Uterus (tissue), 3 donors: ENCODE measurements at regions not wholly inside any gene's neighbourhood (a gene's known extent, or its start where the extent isn't known, plus 50 kb on each side); places are given as distances from the start of the nearest gene placed in this dataset.

Source experiments
- DNase-seq, 2 donors: peaks; one replicate each; pipeline ENCODE4 v3.0.0-alpha.2; 2019 to 2020
- H3K27ac ChIP-seq, 2 donors: fragments of 200-600 bp; sonication (generic); 1 replicate in 1 of 2; 2 replicates in 1 of 2; pipeline ENCODE4 v1.5.1; 2016 to 2018
- H3K27me3 ChIP-seq, 2 donors: fragments of 200-600 bp; sonication (generic); one replicate each; pipeline ENCODE4 v1.5.1; 2018 to 2019; ENCODE audit warnings: control low read depth in 1 of 2
- H3K36me3 ChIP-seq, 2 donors: fragments of 200-600 bp; sonication (generic); one replicate each; pipeline ENCODE4 v1.5.1; 2019; ENCODE audit warnings: control low read depth in 1 of 2
- H3K4me1 ChIP-seq, 2 donors: fragments of 200-600 bp; sonication (generic); one replicate each; pipeline ENCODE4 v1.5.1; 2018 to 2019; ENCODE audit warnings: control low read depth in 1 of 2
- H3K4me3 ChIP-seq, 2 donors: fragments of 200-600 bp; sonication (generic); 1 replicate in 1 of 2; 2 replicates in 1 of 2; pipeline ENCODE4 v1.5.1; 2018 to 2019; ENCODE audit warnings: mild to moderate bottlenecking in 1 of 2
- H3K9me3 ChIP-seq, 2 donors: fragments of 200-600 bp; sonication (generic); one replicate each; pipeline ENCODE4 v1.5.1; 2019; ENCODE audit warnings: control low read depth in 1 of 2
- POLR2A ChIP-seq, 2 donors: fragments of 450-650 bp; IDR thresholded peaks; one replicate each; pipeline ENCODE4 v1.6.1; 2016; ENCODE audit warnings: antibody characterized with exemption in 2 of 2, mild to moderate bottlenecking in 1 of 2, moderate library complexity in 1 of 2
- intact Hi-C: fragments of 100-400 bp; cut with DNase I; formaldehyde crosslinking; loops from one replicate; pipeline ENCODE4 v1.15.1; 2023; ENCODE audit warnings: low total_unique reads
- TF ChIP-seq, protein P1 (sequence below), 4 experiments: fragments of 200-600 bp in 2 of 4; fragments of 450-650 bp in 2 of 4; sonication (generic) in 2 of 4; IDR thresholded peaks; one replicate each; pipeline ENCODE4 v1.5.1; 2016 to 2019; ENCODE audit warnings: antibody characterized with exemption in 4 of 4, mild to moderate bottlenecking in 2 of 4, moderate library complexity in 1 of 4
- donor health status: DM: yes; HTN: yes; CAD: no.

DNA sequence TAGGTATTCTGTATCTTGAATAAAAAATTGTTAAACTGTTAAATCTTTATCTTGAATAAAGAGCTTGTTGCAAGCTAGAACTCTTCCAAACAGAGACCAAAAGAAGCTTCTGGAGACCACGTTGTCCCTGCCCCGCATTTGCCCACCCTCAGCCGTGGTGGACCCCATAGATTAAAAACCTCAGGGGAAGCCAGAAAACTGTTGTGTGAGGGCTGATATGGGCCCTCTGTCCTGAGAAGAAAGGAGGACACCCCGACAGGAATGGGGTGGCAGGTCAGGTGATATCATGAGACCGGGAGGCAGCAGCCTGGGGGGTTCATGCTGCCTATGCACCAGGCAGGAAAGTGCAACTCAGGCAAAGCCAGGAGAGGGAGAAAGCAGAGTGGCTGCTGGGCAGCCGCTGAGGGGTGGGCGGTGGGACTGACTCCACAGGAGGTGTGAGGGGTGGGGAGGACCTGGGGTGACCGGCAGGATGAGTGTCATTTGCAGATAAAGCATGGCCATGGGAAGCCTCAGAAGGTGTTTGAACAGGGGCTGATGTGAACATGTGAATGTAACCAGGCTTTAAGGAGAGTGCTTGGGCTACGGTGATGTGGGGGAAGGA, 147.8 kb downstream of the IRF8 start:
- TF ChIP-seq POLR2A (IDR thresholded peaks at IDR 0.05): no peak
- TF ChIP-seq, protein P1, sequence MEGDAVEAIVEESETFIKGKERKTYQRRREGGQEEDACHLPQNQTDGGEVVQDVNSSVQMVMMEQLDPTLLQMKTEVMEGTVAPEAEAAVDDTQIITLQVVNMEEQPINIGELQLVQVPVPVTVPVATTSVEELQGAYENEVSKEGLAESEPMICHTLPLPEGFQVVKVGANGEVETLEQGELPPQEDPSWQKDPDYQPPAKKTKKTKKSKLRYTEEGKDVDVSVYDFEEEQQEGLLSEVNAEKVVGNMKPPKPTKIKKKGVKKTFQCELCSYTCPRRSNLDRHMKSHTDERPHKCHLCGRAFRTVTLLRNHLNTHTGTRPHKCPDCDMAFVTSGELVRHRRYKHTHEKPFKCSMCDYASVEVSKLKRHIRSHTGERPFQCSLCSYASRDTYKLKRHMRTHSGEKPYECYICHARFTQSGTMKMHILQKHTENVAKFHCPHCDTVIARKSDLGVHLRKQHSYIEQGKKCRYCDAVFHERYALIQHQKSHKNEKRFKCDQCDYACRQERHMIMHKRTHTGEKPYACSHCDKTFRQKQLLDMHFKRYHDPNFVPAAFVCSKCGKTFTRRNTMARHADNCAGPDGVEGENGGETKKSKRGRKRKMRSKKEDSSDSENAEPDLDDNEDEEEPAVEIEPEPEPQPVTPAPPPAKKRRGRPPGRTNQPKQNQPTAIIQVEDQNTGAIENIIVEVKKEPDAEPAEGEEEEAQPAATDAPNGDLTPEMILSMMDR (IDR thresholded peaks at IDR 0.05): no peak
- no peaks in the 10 kb centered on the region for H3K36me3 ChIP-seq
- no peak overlapping the region for H3K4me3 ChIP-seq
- no peak for DNase-seq
- no peaks in the 10 kb centered on the region for H3K27me3 ChIP-seq
- H3K27ac ChIP-seq: no peak overlapping the region
- no peaks in the 10 kb centered on the region for H3K4me1 ChIP-seq
- intact Hi-C loops: no loop called here
- no peaks in the 10 kb centered on the region for H3K9me3 ChIP-seq

GRCh38 chr16:86048221-86048620, 149.3 kb downstream of the IRF8 start:
- H3K27me3 ChIP-seq: no peaks in the 10 kb centered on the region

DNA sequence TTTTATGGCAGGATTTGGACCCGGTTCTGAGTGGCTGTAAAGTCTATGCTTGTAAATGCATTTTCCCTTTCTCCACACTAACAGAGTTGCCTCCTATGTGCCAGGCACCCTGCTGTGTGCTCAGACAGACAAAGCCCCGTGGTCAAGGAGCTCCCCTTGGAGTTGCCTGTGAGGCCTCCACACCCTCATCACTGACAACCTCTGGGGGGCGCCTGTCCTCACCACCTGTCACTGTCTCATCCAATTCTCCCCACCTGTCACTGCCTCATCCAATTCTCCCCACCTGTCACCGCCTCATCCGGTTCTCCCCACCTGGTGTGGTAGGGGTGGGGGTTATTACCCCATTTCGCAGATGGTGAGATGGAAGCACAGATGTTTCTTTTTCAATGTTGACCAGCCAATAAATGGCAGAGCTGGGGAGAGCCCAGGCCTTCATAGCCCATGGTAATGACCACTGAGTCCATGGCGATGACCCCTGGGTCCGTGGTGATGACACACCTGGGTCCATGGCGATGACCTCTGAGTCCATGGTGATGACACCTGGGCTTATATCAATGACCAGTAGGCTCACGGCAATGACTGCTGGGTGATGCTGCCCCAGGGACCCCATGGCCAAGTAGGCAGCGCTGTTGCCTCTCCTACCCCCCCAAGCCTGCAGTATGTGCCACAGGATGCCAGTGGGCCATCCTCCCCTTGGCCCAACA, 150.1 kb downstream of the IRF8 start:
- DNase-seq: no peak
- H3K27me3 ChIP-seq: no peaks in the 10 kb centered on the region
- H3K4me3 ChIP-seq: no peak overlapping the region
- H3K9me3 ChIP-seq: no peaks in the 10 kb centered on the region
- TF ChIP-seq, protein P1 (IDR thresholded peaks at IDR 0.05): no peak
- no peak for TF ChIP-seq POLR2A (IDR thresholded peaks at IDR 0.05)
- no peaks in the 10 kb centered on the region for H3K4me1 ChIP-seq
- H3K36me3 ChIP-seq: no peaks in the 10 kb centered on the region
- intact Hi-C loops: no loop called here
- H3K27ac ChIP-seq: no peak overlapping the region

More at GRCh38 chr16:86048221-86048620, 149.3 kb downstream of the IRF8 start:
- no peak for DNase-seq
- H3K36me3 ChIP-seq: no peaks in the 10 kb centered on the region
- no peak for TF ChIP-seq POLR2A (IDR thresholded peaks at IDR 0.05)
- TF ChIP-seq, protein P1 (IDR thresholded peaks at IDR 0.05): no peak
- H3K27ac ChIP-seq: no peak overlapping the region
- intact Hi-C loops: no loop called here
- H3K9me3 ChIP-seq: no peaks in the 10 kb centered on the region
- no peak overlapping the region for H3K4me3 ChIP-seq
- H3K4me1 ChIP-seq: no peaks in the 10 kb centered on the region

GRCh38 chr16:86049641-86050040, 150.7 kb downstream of the IRF8 start:
- TF ChIP-seq POLR2A (IDR thresholded peaks at IDR 0.05): no peak
- TF ChIP-seq, protein P1 (IDR thresholded peaks at IDR 0.05): no peak
- intact Hi-C loops: no loop called here
- H3K27me3 ChIP-seq: no peaks in the 10 kb centered on the region
- no peak overlapping the region for H3K27ac ChIP-seq
- DNase-seq: no peak
- H3K4me3 ChIP-seq: no peak overlapping the region
- no peaks in the 10 kb centered on the region for H3K9me3 ChIP-seq
- no peaks in the 10 kb centered on the region for H3K36me3 ChIP-seq
- no peaks in the 10 kb centered on the region for H3K4me1 ChIP-seq

- Histone ChIP-seq H3K27ac (no peak overlapping the region), H3K4me3 (no peak overlapping the region), H3K27me3 (no peaks in the 10 kb centered on the region), H3K9me3 (no peaks in the 10 kb centered on the region), H3K36me3 (no peaks in the 10 kb centered on the region), H3K4me1 (no peaks in the 10 kb centered on the region)
- TF ChIP-seq, protein P1 (IDR thresholded peaks at IDR 0.05): no peak
- TF ChIP-seq POLR2A (IDR thresholded peaks at IDR 0.05): no peak
- intact Hi-C loops: no loop called here
- DNase-seq: no peak
Measured at GRCh38 chr16:86050111-86050510, 151.1 kb downstream of the IRF8 start.
